ENCODE measurements at regions not wholly inside any gene's neighbourhood (a gene's known extent, or its start where the extent isn't known, plus 50 kb on each side); places are given as distances from the start of the nearest gene placed in this dataset.

DNA sequence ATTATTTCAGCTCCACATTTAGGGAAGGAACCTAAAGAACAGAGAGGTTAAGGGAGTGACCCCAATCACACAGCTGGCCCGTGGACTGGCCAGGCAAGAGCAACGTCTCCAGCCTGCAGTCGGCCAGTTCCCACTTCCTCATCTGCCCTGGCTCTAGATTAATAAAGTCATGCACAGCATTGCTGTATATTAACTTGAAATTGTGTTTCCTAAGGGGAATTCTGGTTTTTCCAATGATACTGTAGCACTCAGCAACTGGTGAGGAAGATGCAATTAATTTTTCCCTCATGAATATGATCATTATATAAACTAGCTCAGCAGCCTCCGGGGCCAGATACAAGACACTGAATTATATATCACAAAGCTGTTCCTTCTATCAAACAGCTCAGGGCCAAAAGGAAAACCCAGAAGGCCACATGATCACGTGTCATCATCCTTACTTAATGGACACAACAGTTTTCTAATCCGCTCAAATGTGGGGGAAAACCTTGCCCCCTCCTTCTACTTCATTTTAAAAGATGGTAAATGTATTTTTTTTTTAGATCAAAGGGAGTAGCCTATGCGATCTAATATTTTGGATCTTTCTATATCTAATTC, 295.3 kb upstream of the PRKCQ start:
- DNase-seq (ENCODE audit: low spot score in 2 of 2), result no peak
- H3K9me3 ChIP-seq, result no peaks in the 10 kb centered on the region
- no peak overlapping the region for H3K27ac ChIP-seq
- no peak for TF ChIP-seq EP300 (IDR thresholded peaks at IDR 0.05)
- TF ChIP-seq, protein P1, sequence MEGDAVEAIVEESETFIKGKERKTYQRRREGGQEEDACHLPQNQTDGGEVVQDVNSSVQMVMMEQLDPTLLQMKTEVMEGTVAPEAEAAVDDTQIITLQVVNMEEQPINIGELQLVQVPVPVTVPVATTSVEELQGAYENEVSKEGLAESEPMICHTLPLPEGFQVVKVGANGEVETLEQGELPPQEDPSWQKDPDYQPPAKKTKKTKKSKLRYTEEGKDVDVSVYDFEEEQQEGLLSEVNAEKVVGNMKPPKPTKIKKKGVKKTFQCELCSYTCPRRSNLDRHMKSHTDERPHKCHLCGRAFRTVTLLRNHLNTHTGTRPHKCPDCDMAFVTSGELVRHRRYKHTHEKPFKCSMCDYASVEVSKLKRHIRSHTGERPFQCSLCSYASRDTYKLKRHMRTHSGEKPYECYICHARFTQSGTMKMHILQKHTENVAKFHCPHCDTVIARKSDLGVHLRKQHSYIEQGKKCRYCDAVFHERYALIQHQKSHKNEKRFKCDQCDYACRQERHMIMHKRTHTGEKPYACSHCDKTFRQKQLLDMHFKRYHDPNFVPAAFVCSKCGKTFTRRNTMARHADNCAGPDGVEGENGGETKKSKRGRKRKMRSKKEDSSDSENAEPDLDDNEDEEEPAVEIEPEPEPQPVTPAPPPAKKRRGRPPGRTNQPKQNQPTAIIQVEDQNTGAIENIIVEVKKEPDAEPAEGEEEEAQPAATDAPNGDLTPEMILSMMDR (IDR thresholded peaks at IDR 0.05), result no peak
- TF ChIP-seq POLR2A (IDR thresholded peaks at IDR 0.05), result no peak
- 34 to 38% methylated on average over 7 of the region's 7 CpGs for WGBS, 2 donors
- no peaks in the 10 kb centered on the region for H3K36me3 ChIP-seq
- H3K4me1 ChIP-seq, result no peaks in the 10 kb centered on the region
- no peak overlapping the region for H3K4me3 ChIP-seq
- H3K27me3 ChIP-seq, result peaks cover 0 to 3% of the 10 kb centered on the region in 2 donors

DNA sequence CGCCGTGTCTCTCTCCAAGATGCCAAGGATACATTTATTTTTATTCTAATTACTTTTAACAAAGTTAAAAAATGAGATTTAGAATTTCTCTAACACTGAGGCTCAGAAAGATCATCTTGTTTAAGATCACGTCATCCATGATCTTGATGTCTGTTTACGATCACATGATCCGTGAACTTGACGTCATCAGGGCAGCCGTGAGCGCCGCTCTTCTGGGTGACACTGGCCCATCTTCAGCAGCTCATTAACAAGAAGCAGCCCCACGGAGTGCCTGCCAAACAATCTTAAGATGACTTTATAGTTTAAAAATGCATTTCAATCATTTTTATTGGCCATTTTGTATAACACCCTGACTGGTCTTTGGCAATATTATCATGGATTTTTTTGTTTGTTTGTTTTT, 291.1 kb upstream of the PRKCQ start:
- WGBS, 2 donors, result 78 to 88% methylated on average over 10 of the region's 10 CpGs
- Histone ChIP-seq H3K36me3 (no peaks in the 10 kb centered on the region), H3K4me3 (no peak overlapping the region), H3K9me3 (no peaks in the 10 kb centered on the region), H3K4me1 (no peaks in the 10 kb centered on the region), H3K27ac (no peak overlapping the region), H3K27me3 (peaks cover 0 to 3% of the 10 kb centered on the region in 2 donors)
- DNase-seq (ENCODE audit: low spot score in 2 of 2), result no peak
- TF ChIP-seq EP300 (IDR thresholded peaks at IDR 0.05) (no peak), POLR2A (IDR thresholded peaks at IDR 0.05) (no peak)
- TF ChIP-seq, protein P1 (IDR thresholded peaks at IDR 0.05), result no peak

DNA sequence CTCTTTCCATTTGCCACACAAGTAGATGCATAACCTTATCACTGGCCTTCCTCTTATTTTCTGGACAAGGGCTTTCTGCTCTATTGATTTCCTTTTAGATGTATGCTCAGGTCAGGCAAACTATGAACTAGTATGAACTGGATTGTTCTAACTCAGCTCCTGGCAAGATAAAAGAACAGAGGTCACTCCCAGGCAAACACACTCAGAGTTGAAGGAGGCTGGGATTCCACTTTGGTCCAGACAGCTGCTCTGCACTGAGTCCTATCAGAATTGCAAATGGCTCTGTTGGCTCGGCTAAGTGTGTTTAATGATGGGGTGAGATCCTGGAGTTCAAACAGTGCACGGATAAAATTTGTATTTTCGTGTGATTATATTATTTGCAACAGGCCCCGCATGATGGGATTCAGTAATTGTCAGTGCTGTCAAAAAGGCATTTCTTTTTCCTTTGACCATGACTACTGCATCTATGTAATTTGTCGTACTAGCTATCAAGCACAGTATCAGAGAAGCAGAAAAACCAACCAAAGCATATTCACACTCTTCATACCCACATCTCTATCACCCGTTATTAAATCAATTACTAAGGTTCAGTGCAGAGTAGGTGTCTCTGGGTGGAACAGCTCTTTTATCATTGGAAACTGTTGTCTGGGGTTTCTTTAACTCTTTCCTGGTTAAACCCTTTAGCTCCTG, 288.1 kb upstream of the PRKCQ start:
- H3K9me3 ChIP-seq, result no peaks in the 10 kb centered on the region
- 59 to 68% methylated on average over 6 of the region's 6 CpGs for WGBS, 2 donors
- TF ChIP-seq EP300 (IDR thresholded peaks at IDR 0.05), result no peak
- TF ChIP-seq POLR2A (IDR thresholded peaks at IDR 0.05), result no peak
- TF ChIP-seq, protein P1 (IDR thresholded peaks at IDR 0.05), result no peak

DNA sequence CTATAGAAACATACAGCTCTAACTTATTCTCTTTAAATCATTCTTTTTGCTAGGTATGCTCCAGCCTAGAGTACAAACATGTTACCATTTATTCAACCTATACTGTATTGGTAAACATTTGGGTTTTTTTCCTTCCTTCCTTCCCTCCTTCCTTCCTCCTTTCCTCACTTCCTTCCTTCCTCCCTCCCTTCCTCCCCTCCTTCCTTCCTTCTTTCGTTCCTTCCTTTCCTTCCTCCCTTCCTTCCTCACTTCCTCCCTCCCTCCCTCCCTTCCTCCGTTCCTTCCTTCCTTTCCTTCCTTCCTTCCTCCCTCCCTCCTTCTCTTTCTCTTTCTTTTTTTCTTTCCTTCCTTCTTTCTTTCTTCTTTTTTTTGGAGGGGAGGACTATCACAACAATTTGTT, 286.7 kb upstream of the PRKCQ start:
- WGBS, 2 donors, result 72 to 84% methylated on average over 2 of the region's 2 CpGs

More for the DNA sequence above, 288.1 kb upstream of the PRKCQ start:
- Histone ChIP-seq H3K27me3 (no peaks in the 10 kb centered on the region), H3K27ac (no peak overlapping the region), H3K36me3 (no peaks in the 10 kb centered on the region), H3K4me3 (no peak overlapping the region), H3K4me1 (no peaks in the 10 kb centered on the region)
- DNase-seq (ENCODE audit: low spot score in 2 of 2), result no peak

DNA sequence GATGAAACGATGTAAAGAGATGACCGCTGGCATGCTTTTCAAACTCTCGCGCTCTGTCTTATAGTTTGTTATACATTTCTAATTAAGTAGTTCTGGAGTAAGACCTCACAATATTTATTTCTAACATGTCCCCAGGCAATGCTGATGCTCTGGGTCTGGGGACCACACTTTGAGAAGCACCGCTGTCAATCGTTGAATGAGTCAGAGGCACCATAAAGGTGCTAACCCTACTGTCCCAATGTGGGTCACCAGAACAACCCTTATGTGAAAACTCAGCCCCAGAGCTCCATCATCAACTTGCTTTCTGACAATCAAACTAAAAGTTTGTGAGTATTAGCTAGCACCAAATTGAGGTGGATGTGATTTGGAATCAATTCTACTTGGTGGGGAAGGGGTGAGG, 284.1 kb upstream of the PRKCQ start:
- H3K36me3 ChIP-seq, result no peaks in the 10 kb centered on the region
- no peak overlapping the region for H3K27ac ChIP-seq
- DNase-seq (ENCODE audit: low spot score in 2 of 2), result no peak
- 95 to 96% methylated on average over 6 of the region's 6 CpGs for WGBS, 2 donors
- H3K27me3 ChIP-seq, result no peaks in the 10 kb centered on the region
- no peaks in the 10 kb centered on the region for H3K4me1 ChIP-seq
- TF ChIP-seq, protein P1 (IDR thresholded peaks at IDR 0.05), result no peak
- no peak for TF ChIP-seq POLR2A (IDR thresholded peaks at IDR 0.05)
- TF ChIP-seq EP300 (IDR thresholded peaks at IDR 0.05), result no peak
- no peak overlapping the region for H3K4me3 ChIP-seq
- no peaks in the 10 kb centered on the region for H3K9me3 ChIP-seq

More for the DNA sequence above, 286.7 kb upstream of the PRKCQ start:
- Histone ChIP-seq H3K27me3 (no peaks in the 10 kb centered on the region), H3K4me1 (no peaks in the 10 kb centered on the region), H3K4me3 (no peak overlapping the region), H3K36me3 (no peaks in the 10 kb centered on the region), H3K9me3 (no peaks in the 10 kb centered on the region), H3K27ac (no peak overlapping the region)
- DNase-seq (ENCODE audit: low spot score in 2 of 2), result no peak
- TF ChIP-seq EP300 (IDR thresholded peaks at IDR 0.05), result no peak
- TF ChIP-seq, protein P1 (IDR thresholded peaks at IDR 0.05), result no peak
- no peak for TF ChIP-seq POLR2A (IDR thresholded peaks at IDR 0.05)
